Upper lobe of left lung (tissue), 4 donors: ENCODE measurements at regions not wholly inside any gene's neighbourhood (a gene's known extent, or its start where the extent isn't known, plus 50 kb on each side); places are given as distances from the start of the nearest gene placed in this dataset.

ENCODE experiments used
- POLR2A ChIP-seq, 4 donors: fragments of 450-650 bp; IDR thresholded peaks; one replicate each; pipeline ENCODE4 v1.5.1; 2016 to 2017; ENCODE audit warnings: antibody characterized with exemption in 4 of 4, mild to moderate bottlenecking in 2 of 4
- TF ChIP-seq, protein P1 (sequence below), 6 experiments: fragments of 450-650 bp in 4 of 6; fragments of 200-600 bp in 2 of 6; sonication (generic) in 2 of 6; IDR thresholded peaks; one replicate each; pipeline ENCODE4 v1.5.1; 2016 to 2019; ENCODE audit warnings: antibody characterized with exemption in 6 of 6

DNA sequence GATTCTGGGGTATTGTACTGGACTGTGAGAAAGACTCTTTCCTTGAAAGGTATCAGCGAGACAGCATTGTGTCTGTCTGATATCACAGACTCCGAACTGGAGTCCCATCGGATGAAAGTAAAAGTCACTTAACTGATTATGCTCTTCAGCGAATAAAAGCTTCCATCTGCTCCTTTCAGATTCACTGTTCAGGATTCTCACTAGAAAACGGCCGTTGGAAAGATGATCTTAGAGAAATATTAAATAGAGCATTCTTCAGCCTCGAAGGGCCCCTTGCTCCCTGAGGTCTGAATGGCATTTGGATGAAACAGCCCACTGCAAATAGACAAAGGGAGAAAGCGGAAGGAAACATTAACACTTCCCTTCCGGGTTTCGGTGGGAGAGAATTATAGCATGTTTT is 416.2 kb upstream of the PRKX start:
- no peak for TF ChIP-seq POLR2A (IDR thresholded peaks at IDR 0.05)
- TF ChIP-seq, protein P1, sequence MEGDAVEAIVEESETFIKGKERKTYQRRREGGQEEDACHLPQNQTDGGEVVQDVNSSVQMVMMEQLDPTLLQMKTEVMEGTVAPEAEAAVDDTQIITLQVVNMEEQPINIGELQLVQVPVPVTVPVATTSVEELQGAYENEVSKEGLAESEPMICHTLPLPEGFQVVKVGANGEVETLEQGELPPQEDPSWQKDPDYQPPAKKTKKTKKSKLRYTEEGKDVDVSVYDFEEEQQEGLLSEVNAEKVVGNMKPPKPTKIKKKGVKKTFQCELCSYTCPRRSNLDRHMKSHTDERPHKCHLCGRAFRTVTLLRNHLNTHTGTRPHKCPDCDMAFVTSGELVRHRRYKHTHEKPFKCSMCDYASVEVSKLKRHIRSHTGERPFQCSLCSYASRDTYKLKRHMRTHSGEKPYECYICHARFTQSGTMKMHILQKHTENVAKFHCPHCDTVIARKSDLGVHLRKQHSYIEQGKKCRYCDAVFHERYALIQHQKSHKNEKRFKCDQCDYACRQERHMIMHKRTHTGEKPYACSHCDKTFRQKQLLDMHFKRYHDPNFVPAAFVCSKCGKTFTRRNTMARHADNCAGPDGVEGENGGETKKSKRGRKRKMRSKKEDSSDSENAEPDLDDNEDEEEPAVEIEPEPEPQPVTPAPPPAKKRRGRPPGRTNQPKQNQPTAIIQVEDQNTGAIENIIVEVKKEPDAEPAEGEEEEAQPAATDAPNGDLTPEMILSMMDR (IDR thresholded peaks at IDR 0.05), result no peak
